GM12878 (cell line): ENCODE measurements at regions not wholly inside any gene's neighbourhood (a gene's known extent, or its start where the extent isn't known, plus 50 kb on each side); places are given as distances from the start of the nearest gene placed in this dataset.

Source experiments
- ATAC-seq: fragments of 200-7000 bp; cut with Tn5 transposase; 3 replicates; pipeline ENCODE4 v1.9.1; 2020; ENCODE audit warnings: mild to moderate bottlenecking, moderate library complexity
- BruUV-seq: library from RNA; stranded (reverse); fragments of 400-500 nt; replicated peaks from 2 replicates; lab custom pipeline; 2021; lab: Mats Ljungman, UMichigan
- CTCF ChIA-PET: fragments of 300-600 bp; sonication (Branson Sonifier 250); formaldehyde crosslinking; extraction: SDS; loops from one replicate; lab custom pipeline; 2021; ENCODE audit warnings: inconsistent platforms; lab: Yijun Ruan, JAX
- POLR2A ChIA-PET: fragments of 350-600 bp; formaldehyde crosslinking; extraction: SDS; loops from one replicate; lab custom pipeline; 2021; ENCODE audit warnings: inconsistent platforms; lab: Charles Lee
- RAD21 ChIA-PET: fragments of 300-600 bp; sonication (Branson Sonifier 250); formaldehyde crosslinking; loops from one replicate; lab custom pipeline; 2023; ENCODE audit warnings: antibody characterized with exemption; ENCODE audit not compliant: unreplicated experiment; lab: Charles Lee
- SMC1A ChIA-PET: fragments of 300-600 bp; sonication (Branson Sonifier 250); formaldehyde crosslinking; loops from one replicate; lab custom pipeline; 2023; ENCODE audit not compliant: unreplicated experiment, uncharacterized antibody; lab: Charles Lee
- DNase-seq: peaks from one replicate; pipeline ENCODE4 v3.0.0-alpha.2; 2011; ENCODE audit warnings: low read depth, low spot score
- FAIRE-seq: peaks from 3 replicates; lab custom pipeline; 2011; peaks lifted over from hg19 to GRCh38; lab: Jason Lieb, UNC
- H2AFZ ChIP-seq: 2 replicates; pipeline ENCODE4 v1.6.0; 2011; ENCODE audit warnings: low read depth, low read length, control low read depth; ENCODE audit not compliant: control insufficient read depth
- H3K27ac ChIP-seq: 2 replicates; pipeline ENCODE4 v1.5.1; 2011; ENCODE audit warnings: control low read depth; ENCODE audit not compliant: control insufficient read depth, insufficient read depth
- H3K27me3 ChIP-seq, 2 experiments: replicated peaks in 1 of 2; 2 replicates each; pipeline versions ENCODE4 v1.6.0 to v1.6.1; 2011; ENCODE audit warnings: low read length in 1 of 2; ENCODE audit not compliant: control insufficient read depth in 2 of 2, insufficient read depth in 2 of 2
- H3K36me3 ChIP-seq, 2 experiments: 2 replicates each; pipeline ENCODE4 v1.5.1; 2011; ENCODE audit warnings: low read length in 1 of 2; ENCODE audit not compliant: control insufficient read depth in 2 of 2, insufficient read depth in 2 of 2
- H3K4me1 ChIP-seq: 2 replicates; pipeline ENCODE4 v1.6.1; 2011; ENCODE audit warnings: mild to moderate bottlenecking, low read length, moderate library complexity, mixed read lengths; ENCODE audit not compliant: control insufficient read depth, insufficient read depth
- H3K4me2 ChIP-seq: 2 replicates; pipeline ENCODE4 v1.6.0; 2011; ENCODE audit warnings: control low read depth; ENCODE audit not compliant: control insufficient read depth, insufficient read depth
- H3K4me3 ChIP-seq: fragments of 200-600 bp; sonication (generic); 2 replicates; pipeline ENCODE4 v1.5.1; 2016
- H3K79me2 ChIP-seq: 2 replicates; pipeline ENCODE4 v1.6.0; 2011; ENCODE audit warnings: low read length; ENCODE audit not compliant: control insufficient read depth, insufficient read depth
- H3K9ac ChIP-seq: 2 replicates; pipeline ENCODE4 v1.8.0; 2011; ENCODE audit warnings: low read length, control low read depth, mixed read lengths; ENCODE audit not compliant: control insufficient read depth, insufficient read depth
- H3K9me3 ChIP-seq: replicated peaks from 3 replicates; pipeline ENCODE4 v1.5.1; 2011; ENCODE audit warnings: mild to moderate bottlenecking, low read length; ENCODE audit not compliant: control insufficient read depth, insufficient read depth
- H4K20me1 ChIP-seq: 2 replicates; pipeline ENCODE4 v1.6.0; 2011; ENCODE audit not compliant: control insufficient read depth, insufficient read depth
- ASH2L ChIP-seq: fragments of 300-600, 200-600 bp; sonication (generic); IDR thresholded peaks from 2 replicates; pipeline ENCODE4 v1.6.1; 2017; ENCODE audit warnings: low read depth, mild to moderate bottlenecking, borderline replicate concordance
- BHLHE40 ChIP-seq, 2 experiments: fragments of 450-650 bp in 1 of 2; IDR thresholded peaks; 2 replicates each; pipeline ENCODE4 v1.6.1; 2011 to 2017; ENCODE audit warnings: low read depth in 2 of 2, borderline replicate concordance in 1 of 2, improper control_type of control experiment in 1 of 2, low read length in 1 of 2, mild to moderate bottlenecking in 1 of 2
- DPF2 ChIP-seq: fragments of 450-650 bp; IDR thresholded peaks from 2 replicates; pipeline ENCODE4 v1.6.1; 2017; ENCODE audit warnings: mild to moderate bottlenecking
- E2F4 ChIP-seq: IDR thresholded peaks from 2 replicates; pipeline ENCODE4 v1.6.1; 2012; ENCODE audit warnings: low read depth, low read length, improper control_type of control experiment
- ESRRA ChIP-seq: IDR thresholded peaks from 2 replicates; pipeline ENCODE4 v1.6.1; 2012; ENCODE audit warnings: mild to moderate bottlenecking, low read length, improper control_type of control experiment
- IRF3 ChIP-seq: fragments of 450-650 bp; IDR thresholded peaks from 2 replicates; pipeline ENCODE4 v1.6.1; 2014; ENCODE audit warnings: mild to moderate bottlenecking
- IRF4 ChIP-seq: IDR thresholded peaks from 2 replicates; pipeline ENCODE4 v1.6.1; 2011; ENCODE audit warnings: low read depth, low read length
- KAT2A ChIP-seq: conservative IDR thresholded peaks from 2 replicates; pipeline ENCODE4 v1.6.1; 2011; ENCODE audit warnings: low read depth, low read length; ENCODE audit not compliant: control insufficient read depth
- LARP7 ChIP-seq: fragments of 450-650 bp; IDR thresholded peaks from 2 replicates; pipeline ENCODE4 v1.6.1; 2017; ENCODE audit warnings: mild to moderate bottlenecking
- POLR2AphosphoS5 ChIP-seq: IDR thresholded peaks from 2 replicates; pipeline ENCODE4 v1.6.1; 2011; ENCODE audit warnings: mild to moderate bottlenecking, low read length, inconsistent platforms
- SMAD1 ChIP-seq: fragments of 450-650 bp; IDR thresholded peaks from 2 replicates; pipeline ENCODE4 v1.6.1; 2018; ENCODE audit warnings: mild to moderate bottlenecking, low read depth; ENCODE audit not compliant: partially characterized antibody
- SMAD5 ChIP-seq: IDR thresholded peaks from 2 replicates; pipeline ENCODE4 v1.6.1; 2016; ENCODE audit warnings: antibody characterized with exemption, low read depth
- TARDBP ChIP-seq: IDR thresholded peaks from 2 replicates; pipeline ENCODE4 v1.6.1; 2016; ENCODE audit warnings: borderline replicate concordance
- YBX1 ChIP-seq: fragments of 450-650 bp; IDR thresholded peaks from 2 replicates; pipeline ENCODE4 v1.6.1; 2016; ENCODE audit warnings: antibody characterized with exemption
- ZBTB11 ChIP-seq: fragments of 450-650 bp; formaldehyde crosslinking; IDR thresholded peaks from 2 replicates; pipeline ENCODE4 v1.5.0; 2022; ENCODE audit warnings: mild to moderate bottlenecking, missing genetic modification characterization
- ZNF217 ChIP-seq: fragments of 450-650 bp; IDR thresholded peaks from 2 replicates; pipeline ENCODE4 v1.6.1; 2017; ENCODE audit warnings: antibody characterized with exemption, mild to moderate bottlenecking
- WGBS: methylation state at CpG from one replicate; pipeline ENCODE4 v1.1.6; 2016; ENCODE audit warnings: low lambda C conversion rate; ENCODE audit not compliant: insufficient replicate concordance, insufficient coverage; ENCODE audit errors: missing lambda C conversion rate; 5-methylcytosine and 5-hydroxymethylcytosine counted together
- in situ Hi-C: fragments of 300-500 bp; cut with MboI; formaldehyde crosslinking; loops from 9 replicates; pipeline ENCODE4 v1.14.3; 2018; ENCODE audit warnings: mixed read lengths
- intact Hi-C: fragments of 100-400 bp; cut with micrococcal nuclease; formaldehyde crosslinking; loops from one replicate; pipeline ENCODE4 v1.14.2; 2022; ENCODE audit not compliant: unreplicated experiment

- POLR2A ChIA-PET: interaction anchor here (0.6 kb wide), 1 partner anchor 201 kb away, joined by 3 read pairs; no protein-coding TSS in a partner anchor
- Histone ChIP-seq H4K20me1 (no peaks in the 10 kb centered on the region), H3K36me3 (no peaks in the 10 kb centered on the region), H2AFZ (no peak overlapping the region), H3K9me3 (no peaks in the 10 kb centered on the region), H3K4me3 (no peak overlapping the region), H3K79me2 (no peaks in the 10 kb centered on the region), H3K4me2 (no peak overlapping the region), H3K27me3 (no peaks in the 10 kb centered on the region; a peak in 1 of 4 replicates), H3K9ac (no peak overlapping the region), H3K4me1 (no peaks in the 10 kb centered on the region), H3K27ac (no peak overlapping the region)
- 16% methylated on average over 5 of the region's 5 CpGs for WGBS
- ATAC-seq: no peak
- in situ Hi-C loops (no loop called here), intact Hi-C loops (no loop called here)
- SMC1A ChIA-PET: interaction anchor here (0.6 kb wide), 1 partner anchor 208 kb away, joined by 3 read pairs; no protein-coding TSS in a partner anchor
- RAD21 ChIA-PET: no interaction called here
- DNase-seq: no peak
- BruUV-seq: no TSS peak
- TF ChIP-seq ZNF217 (no peak), YBX1 (no peak), POLR2AphosphoS5 (no peak), E2F4 (no peak), IRF4 (no peak), SMAD5 (no peak), BHLHE40 (IDR thresholded peaks at IDR 0.05; ENCODE audit: borderline replicate concordance in 1 of 2, low read depth in 2 of 2, low read length in 1 of 2) (no peak), LARP7 (no peak), ASH2L (no peak), TARDBP (no peak), ESRRA (no peak), DPF2 (no peak), SMAD1 (no peak), IRF3 (no peak), KAT2A (no peak), ZBTB11 (CRISPR knock-in tag) (no peak)
- no peak for FAIRE-seq
- CTCF ChIA-PET: interaction anchor here (0.6 kb wide), 1 partner anchor 228 kb away, joined by 3 read pairs; no protein-coding TSS in a partner anchor
Observed at GRCh38 chr16:77564791-77565390, 130.1 kb upstream of the ADAMTS18 start.
